ENCODE measurements at regions not wholly inside any gene's neighbourhood (a gene's known extent, or its start where the extent isn't known, plus 50 kb on each side); places are given as distances from the start of the nearest gene placed in this dataset.

DNA sequence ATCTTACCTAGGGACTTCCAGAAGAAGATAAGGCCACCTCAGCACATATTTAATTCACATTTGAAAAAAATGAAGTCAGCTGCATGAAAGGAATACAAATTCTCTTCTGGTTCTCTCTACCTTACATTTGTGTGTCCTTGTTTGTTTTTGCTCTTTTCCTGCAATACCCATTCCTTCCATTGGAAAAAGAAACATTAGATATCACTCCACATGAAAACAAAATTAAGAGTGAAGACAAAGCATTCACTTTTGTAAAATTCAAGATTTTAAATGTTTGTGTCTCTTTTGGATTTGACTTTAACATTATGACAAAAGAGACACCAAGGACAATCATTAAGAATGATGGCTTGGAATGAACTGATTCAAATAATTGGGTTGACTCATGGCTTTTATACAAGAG lies 1351.8 kb downstream of the FSTL5 start:
- H3K36me3 ChIP-seq, result no peaks in the 10 kb centered on the region
- TF ChIP-seq, protein P1, sequence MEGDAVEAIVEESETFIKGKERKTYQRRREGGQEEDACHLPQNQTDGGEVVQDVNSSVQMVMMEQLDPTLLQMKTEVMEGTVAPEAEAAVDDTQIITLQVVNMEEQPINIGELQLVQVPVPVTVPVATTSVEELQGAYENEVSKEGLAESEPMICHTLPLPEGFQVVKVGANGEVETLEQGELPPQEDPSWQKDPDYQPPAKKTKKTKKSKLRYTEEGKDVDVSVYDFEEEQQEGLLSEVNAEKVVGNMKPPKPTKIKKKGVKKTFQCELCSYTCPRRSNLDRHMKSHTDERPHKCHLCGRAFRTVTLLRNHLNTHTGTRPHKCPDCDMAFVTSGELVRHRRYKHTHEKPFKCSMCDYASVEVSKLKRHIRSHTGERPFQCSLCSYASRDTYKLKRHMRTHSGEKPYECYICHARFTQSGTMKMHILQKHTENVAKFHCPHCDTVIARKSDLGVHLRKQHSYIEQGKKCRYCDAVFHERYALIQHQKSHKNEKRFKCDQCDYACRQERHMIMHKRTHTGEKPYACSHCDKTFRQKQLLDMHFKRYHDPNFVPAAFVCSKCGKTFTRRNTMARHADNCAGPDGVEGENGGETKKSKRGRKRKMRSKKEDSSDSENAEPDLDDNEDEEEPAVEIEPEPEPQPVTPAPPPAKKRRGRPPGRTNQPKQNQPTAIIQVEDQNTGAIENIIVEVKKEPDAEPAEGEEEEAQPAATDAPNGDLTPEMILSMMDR (IDR thresholded peaks at IDR 0.05), result no peak
- ATAC-seq (ENCODE audit: low FRiP score in 2 of 2), result no peak
- no peak overlapping the region for H3K27ac ChIP-seq
- no peaks in the 10 kb centered on the region for H3K27me3 ChIP-seq
- no peak for DNase-seq
- no peak overlapping the region for H3K4me3 ChIP-seq
- no peaks in the 10 kb centered on the region for H3K4me1 ChIP-seq
- H3K9me3 ChIP-seq, result no peaks in the 10 kb centered on the region

DNA sequence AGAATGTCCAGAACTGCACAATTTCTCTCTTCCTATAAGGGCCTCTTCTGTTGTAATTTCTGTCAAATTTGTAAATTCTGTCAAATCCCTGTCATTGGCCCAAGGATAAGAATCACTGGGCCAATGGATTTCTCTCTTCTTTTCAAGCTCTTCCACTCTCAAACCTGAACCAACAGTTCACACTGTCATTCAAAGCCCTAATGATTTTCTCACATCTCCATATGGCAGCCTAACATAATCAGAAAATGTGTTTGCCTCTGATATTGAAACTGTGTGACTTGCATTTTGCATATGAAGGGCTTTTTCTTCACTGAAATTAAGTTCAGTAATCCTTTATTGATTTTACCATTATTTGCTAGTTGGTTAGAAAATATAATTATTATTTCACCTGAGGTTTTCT lies 1349.1 kb downstream of the FSTL5 start:
- no peaks in the 10 kb centered on the region for H3K27me3 ChIP-seq
- no peak for DNase-seq
- H3K27ac ChIP-seq, result no peak overlapping the region
- TF ChIP-seq POLR2AphosphoS5 (IDR thresholded peaks at IDR 0.05) (no peak), EP300 (IDR thresholded peaks at IDR 0.05) (no peak), POLR2A (IDR thresholded peaks at IDR 0.05) (no peak)
- TF ChIP-seq, protein P1 (IDR thresholded peaks at IDR 0.05), result no peak
- ATAC-seq (ENCODE audit: low FRiP score in 2 of 2), result no peak
- H3K4me1 ChIP-seq, result no peaks in the 10 kb centered on the region
- no peaks in the 10 kb centered on the region for H3K36me3 ChIP-seq
- H3K9me3 ChIP-seq, result no peaks in the 10 kb centered on the region
- H3K4me3 ChIP-seq, result no peak overlapping the region

DNA sequence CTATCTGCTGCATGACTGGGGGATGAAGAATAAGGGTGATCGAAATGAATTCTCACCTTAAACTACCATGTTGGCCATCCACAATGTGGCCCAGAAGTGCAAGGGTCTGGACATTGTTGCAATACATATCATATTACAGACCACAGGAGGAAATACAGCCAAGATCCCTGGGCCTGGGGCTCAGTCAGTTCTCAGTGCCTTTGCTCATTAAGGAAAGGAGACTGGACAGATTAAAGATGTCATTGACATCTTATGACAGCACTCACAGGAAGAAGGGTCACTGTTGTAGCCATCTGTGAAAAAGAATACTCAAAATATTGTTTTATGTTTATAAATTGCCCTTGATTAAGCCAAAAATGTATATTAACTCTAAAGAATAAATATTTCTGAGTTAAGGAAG lies 1345.2 kb downstream of the FSTL5 start:
- DNase-seq, result no peak
- TF ChIP-seq POLR2A (IDR thresholded peaks at IDR 0.05), result no peak
- TF ChIP-seq, protein P1 (IDR thresholded peaks at IDR 0.05), result no peak
- TF ChIP-seq POLR2AphosphoS5 (IDR thresholded peaks at IDR 0.05), result no peak
- no peak for TF ChIP-seq EP300 (IDR thresholded peaks at IDR 0.05)
- 76 to 90% methylated on average over 1 of the region's 1 CpG for WGBS, 2 donors
- no peak overlapping the region for H3K4me3 ChIP-seq
- no peaks in the 10 kb centered on the region for H3K9me3 ChIP-seq
- H3K4me1 ChIP-seq, result no peaks in the 10 kb centered on the region
- no peak overlapping the region for H3K27ac ChIP-seq
- H3K27me3 ChIP-seq, result no peaks in the 10 kb centered on the region
- ATAC-seq (ENCODE audit: low FRiP score in 2 of 2), result no peak
- H3K36me3 ChIP-seq, result no peaks in the 10 kb centered on the region

DNA sequence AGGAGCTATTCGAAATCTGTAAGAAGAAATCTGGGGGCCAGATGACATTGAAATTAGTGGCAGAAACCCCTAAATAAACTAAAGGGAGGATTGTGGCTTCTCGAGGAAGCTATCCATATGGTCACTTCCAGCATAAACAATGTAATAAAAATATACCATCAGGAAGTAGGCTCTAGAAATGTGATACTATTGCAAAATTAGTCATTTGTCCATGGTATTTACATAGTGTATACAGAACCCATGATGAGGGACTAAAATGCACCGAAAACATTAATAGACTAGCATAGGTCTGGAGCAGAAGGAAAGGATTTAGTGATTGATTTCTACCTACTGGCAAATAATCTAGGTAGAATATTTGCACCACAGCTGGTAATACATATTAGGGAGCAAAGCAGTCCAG lies 1344.0 kb downstream of the FSTL5 start:
- Histone ChIP-seq H3K27me3 (no peaks in the 10 kb centered on the region), H3K9me3 (no peaks in the 10 kb centered on the region), H3K36me3 (no peaks in the 10 kb centered on the region), H3K4me1 (no peaks in the 10 kb centered on the region), H3K27ac (no peak overlapping the region), H3K4me3 (no peak overlapping the region)
- DNase-seq, result no peak
- ATAC-seq (ENCODE audit: low FRiP score in 2 of 2), result no peak
- 63 to 70% methylated on average over 3 of the region's 3 CpGs for WGBS, 2 donors
- TF ChIP-seq POLR2AphosphoS5 (IDR thresholded peaks at IDR 0.05) (no peak), POLR2A (IDR thresholded peaks at IDR 0.05) (no peak), EP300 (IDR thresholded peaks at IDR 0.05) (no peak)
- TF ChIP-seq, protein P1 (IDR thresholded peaks at IDR 0.05), result no peak

DNA sequence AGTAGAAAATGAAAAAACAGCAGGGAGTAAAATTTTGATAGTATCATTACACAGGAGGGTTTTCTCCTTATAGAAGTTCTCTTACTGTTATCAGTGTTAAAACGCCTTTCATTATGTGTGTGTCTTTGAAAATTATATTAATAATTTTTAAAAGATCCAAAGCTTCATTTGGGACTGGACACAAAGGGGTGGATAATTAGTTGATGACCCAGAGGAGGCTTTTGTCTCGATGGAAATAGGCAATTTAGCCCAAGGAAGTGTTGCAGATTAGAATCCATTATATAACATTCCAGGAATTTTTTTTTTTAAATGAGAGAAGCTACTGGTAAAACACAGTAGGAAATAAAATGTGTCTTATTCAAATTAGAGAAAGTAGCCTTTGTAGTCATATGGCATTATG lies 1339.3 kb downstream of the FSTL5 start:
- 61 to 62% methylated on average over 2 of the region's 2 CpGs for WGBS, 2 donors
- ATAC-seq (ENCODE audit: low FRiP score in 2 of 2), result no peak
- DNase-seq, result no peak
- no peak overlapping the region for H3K4me3 ChIP-seq
- TF ChIP-seq EP300 (IDR thresholded peaks at IDR 0.05) (no peak), POLR2A (IDR thresholded peaks at IDR 0.05) (no peak), POLR2AphosphoS5 (IDR thresholded peaks at IDR 0.05) (no peak)
- H3K36me3 ChIP-seq, result no peaks in the 10 kb centered on the region
- H3K27ac ChIP-seq, result no peak overlapping the region
- H3K27me3 ChIP-seq, result no peaks in the 10 kb centered on the region
- H3K4me1 ChIP-seq, result no peaks in the 10 kb centered on the region
- no peaks in the 10 kb centered on the region for H3K9me3 ChIP-seq

All from upper lobe of left lung (tissue), 6 donors.